ENCODE measurements at regions not wholly inside any gene's neighbourhood (a gene's known extent, or its start where the extent isn't known, plus 50 kb on each side); places are given as distances from the start of the nearest gene placed in this dataset.

DNA sequence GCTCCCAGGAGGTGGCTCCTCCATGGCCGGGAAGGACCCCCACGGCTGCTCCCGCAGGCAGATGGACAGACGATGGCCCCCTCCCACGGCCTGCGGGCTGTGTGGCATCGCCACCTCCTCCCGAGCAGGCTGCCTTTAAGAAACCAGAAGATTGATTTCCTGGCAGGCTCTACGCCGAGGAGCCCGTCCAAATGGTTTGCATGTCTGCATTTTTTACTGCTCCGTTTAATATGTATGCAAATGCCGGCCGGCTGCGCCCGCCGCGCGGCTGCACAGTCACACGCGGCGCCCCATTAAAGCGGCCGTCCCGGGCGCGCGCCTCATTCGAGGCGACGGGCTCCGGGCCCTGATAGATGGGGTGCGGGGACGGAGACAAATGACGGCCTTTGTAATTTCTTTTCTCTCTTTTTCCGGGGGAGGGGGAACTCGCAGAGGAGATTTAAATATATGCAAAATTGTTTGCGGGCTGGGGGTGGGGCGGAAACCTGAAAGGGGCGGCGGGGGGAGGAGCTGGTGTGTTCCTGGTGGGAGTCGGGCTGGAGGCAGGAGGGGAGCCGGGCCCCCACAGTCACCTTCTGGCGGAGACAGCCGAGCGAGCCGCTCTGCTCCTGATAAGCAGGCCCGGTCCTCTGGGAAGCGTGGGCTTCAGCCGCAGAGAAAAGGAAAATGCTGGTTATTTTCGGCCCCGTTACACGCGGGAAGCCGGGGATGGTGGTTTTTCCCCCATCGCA is 158.7 kb upstream of the IER5L start:
- no peak for TF ChIP-seq POLR2A (IDR thresholded peaks at IDR 0.05)
- TF ChIP-seq, protein P1, sequence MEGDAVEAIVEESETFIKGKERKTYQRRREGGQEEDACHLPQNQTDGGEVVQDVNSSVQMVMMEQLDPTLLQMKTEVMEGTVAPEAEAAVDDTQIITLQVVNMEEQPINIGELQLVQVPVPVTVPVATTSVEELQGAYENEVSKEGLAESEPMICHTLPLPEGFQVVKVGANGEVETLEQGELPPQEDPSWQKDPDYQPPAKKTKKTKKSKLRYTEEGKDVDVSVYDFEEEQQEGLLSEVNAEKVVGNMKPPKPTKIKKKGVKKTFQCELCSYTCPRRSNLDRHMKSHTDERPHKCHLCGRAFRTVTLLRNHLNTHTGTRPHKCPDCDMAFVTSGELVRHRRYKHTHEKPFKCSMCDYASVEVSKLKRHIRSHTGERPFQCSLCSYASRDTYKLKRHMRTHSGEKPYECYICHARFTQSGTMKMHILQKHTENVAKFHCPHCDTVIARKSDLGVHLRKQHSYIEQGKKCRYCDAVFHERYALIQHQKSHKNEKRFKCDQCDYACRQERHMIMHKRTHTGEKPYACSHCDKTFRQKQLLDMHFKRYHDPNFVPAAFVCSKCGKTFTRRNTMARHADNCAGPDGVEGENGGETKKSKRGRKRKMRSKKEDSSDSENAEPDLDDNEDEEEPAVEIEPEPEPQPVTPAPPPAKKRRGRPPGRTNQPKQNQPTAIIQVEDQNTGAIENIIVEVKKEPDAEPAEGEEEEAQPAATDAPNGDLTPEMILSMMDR (IDR thresholded peaks at IDR 0.05): no peak
- intact Hi-C loops (cut with DNase I; ENCODE audit: low total_unique reads): loop anchor here (10.0 kb wide), 1 partner anchor 148 kb away; no protein-coding TSS in a partner anchor
- WGBS, 2 donors: 2% methylated on average over 54 to 56 of the region's 56 CpGs
- DNase-seq (ENCODE audit: low spot score in 2 of 2): peak in 1 of 2 donors; percentile 68
- no peak overlapping the region for H3K4me3 ChIP-seq (ENCODE audit: low read depth, poor library complexity, severe bottlenecking)

DNA sequence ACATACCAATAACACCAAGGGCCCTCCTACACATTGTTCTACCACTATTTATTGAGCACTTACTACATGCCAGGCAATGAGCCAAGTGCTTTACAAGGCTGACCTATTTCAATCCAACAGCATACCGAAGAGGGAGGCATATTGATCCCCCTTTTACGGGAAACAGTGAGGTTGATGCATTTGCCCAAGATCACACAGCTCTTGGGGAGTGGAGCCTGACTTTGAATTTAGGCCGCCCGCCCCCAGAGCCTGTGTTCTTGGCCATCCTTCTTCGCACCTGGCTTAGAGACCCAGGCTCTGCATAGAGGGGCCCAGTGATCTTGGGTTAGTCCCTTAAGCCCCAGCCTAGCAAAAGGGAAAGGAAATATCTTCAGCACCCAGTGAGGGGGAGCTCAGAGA is 158.1 kb upstream of the IER5L start:
- TF ChIP-seq, protein P1 (IDR thresholded peaks at IDR 0.05): no peak
- TF ChIP-seq POLR2A (IDR thresholded peaks at IDR 0.05): no peak
- WGBS, 2 donors: 61 to 73% methylated on average over 5 of the region's 5 CpGs
- H3K4me3 ChIP-seq (ENCODE audit: low read depth, poor library complexity, severe bottlenecking): no peak overlapping the region
- intact Hi-C loops (cut with DNase I; ENCODE audit: low total_unique reads): loop anchor here (10.0 kb wide), 1 partner anchor 149 kb away; no protein-coding TSS in a partner anchor
- DNase-seq (ENCODE audit: low spot score in 2 of 2): no peak

DNA sequence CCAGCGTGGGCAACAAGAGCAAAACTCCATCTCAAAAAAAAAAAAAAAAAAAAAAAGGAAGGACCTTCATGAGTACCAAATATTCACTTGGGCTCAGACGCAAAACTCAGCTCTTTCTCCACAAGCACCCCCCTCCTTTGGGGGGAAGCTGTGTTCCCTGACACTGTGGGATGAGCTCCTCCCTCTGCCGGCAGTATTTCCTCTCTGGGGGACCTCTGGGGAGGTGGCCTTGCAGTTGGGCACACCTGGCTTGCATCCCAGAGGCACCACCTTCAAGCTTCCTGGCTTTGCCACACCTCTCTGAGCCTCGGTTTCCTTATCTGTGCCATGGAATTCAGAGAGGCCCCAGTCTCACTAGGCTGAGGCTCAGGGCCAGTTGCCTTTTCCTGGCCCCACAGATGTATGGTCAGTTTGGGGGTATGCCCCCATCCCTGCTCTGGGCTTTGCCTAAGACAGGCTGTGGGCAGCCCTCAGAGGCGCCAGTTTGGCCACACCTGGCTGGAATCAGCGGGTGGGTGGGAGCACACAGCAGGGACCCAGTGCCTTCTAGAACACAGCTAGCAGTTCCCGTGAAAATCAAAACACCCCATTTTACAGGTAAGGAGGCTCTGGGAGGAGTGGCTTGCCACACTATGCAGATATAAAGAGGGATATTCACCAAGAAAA is 157.5 kb upstream of the IER5L start:
- H3K4me3 ChIP-seq (ENCODE audit: low read depth, poor library complexity, severe bottlenecking): no peak overlapping the region
- 49 to 63% methylated on average over 7 of the region's 7 CpGs for WGBS, 2 donors
- TF ChIP-seq, protein P1 (IDR thresholded peaks at IDR 0.05): no peak
- TF ChIP-seq POLR2A (IDR thresholded peaks at IDR 0.05): no peak
- peak in 1 of 2 donors; percentile 47 for DNase-seq (ENCODE audit: low spot score in 2 of 2)
- intact Hi-C loops (cut with DNase I; ENCODE audit: low total_unique reads): loop anchor here (10.0 kb wide), 1 partner anchor 149 kb away; no protein-coding TSS in a partner anchor

DNA sequence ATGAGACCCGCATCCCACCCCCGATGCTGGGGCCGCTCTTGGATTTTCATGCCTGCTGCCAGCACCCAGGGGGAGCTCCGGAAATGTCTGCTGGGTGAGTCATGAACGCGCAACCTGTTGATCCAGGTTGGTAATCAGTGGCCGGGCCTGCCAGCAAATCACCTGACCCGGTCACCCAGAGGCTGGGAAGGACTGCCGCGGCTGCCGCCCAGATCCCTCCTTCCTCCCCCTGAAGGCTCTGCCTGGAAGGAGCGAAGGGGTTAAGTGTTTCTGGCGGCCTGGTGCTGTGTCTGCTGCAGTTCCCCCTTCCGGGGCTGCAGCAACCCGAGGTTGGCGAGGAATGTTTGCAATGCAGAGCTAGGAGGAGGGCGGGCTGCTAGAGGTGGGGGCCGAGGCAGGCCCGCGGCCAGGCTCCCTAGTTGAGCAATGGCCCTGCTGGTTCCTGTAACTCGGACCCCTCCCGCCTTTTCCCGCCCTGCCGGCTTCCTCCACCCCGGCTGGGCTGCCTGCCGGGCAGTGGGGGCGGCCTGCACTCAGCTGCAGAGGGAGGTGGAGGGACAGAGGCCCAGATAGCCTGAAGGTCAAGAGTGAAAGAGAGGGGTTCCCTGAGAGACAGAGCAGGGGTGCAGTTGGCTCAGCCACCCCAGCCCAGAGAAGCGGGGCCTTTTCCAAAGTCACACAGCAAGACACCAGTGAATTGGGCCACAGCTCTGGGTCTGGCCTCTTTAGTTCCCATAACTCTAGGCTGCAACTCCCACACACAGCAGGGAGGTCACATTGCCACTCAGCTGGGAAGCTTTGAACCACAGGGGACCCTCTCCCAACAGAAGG is 156.3 kb upstream of the IER5L start:
- 1 to 6% methylated on average over 14 to 20 of the region's 28 CpGs for WGBS, 2 donors
- peak; percentile 83 to 98 for DNase-seq (ENCODE audit: low spot score in 2 of 2)
- intact Hi-C loops (cut with DNase I; ENCODE audit: low total_unique reads): loop anchor here (10.0 kb wide), 1 partner anchor 150 kb away; no protein-coding TSS in a partner anchor
- H3K4me3 ChIP-seq (ENCODE audit: low read depth, poor library complexity, severe bottlenecking): no peak overlapping the region
- TF ChIP-seq, protein P1 (IDR thresholded peaks at IDR 0.05): no peak
- TF ChIP-seq POLR2A (IDR thresholded peaks at IDR 0.05): no peak

DNA sequence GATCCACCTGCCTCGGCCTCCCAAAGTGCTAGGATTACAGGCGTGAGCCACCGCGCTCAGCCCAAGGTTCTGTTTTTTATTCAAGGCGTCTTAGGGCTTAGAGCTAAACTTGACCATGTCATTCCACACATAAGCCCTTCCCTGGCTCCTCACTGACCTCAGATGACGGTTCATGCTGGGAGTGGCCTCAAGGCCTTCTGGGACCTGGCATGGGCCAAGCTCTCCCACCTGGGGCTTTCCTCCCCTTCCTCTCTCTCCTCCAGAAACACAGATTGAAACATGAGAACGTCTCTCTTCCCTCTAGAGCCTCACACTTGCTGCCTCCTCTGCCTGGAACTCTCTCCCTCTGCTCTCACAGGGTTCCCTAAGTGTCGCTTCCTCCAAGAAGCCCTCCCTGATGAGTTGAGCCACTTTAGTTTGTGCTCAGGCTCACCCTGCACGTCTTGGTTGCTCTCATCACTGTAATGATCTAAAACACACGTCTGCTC is 155.6 kb upstream of the IER5L start:
- no peak for DNase-seq (ENCODE audit: low spot score in 2 of 2)
- intact Hi-C loops (cut with DNase I; ENCODE audit: low total_unique reads): loop anchor here (10.0 kb wide), 1 partner anchor 151 kb away; no protein-coding TSS in a partner anchor
- WGBS, 2 donors: 55 to 57% methylated on average over 10 of the region's 10 CpGs
- H3K4me3 ChIP-seq (ENCODE audit: low read depth, poor library complexity, severe bottlenecking): no peak overlapping the region
- no peak for TF ChIP-seq POLR2A (IDR thresholded peaks at IDR 0.05)
